ENCODE measurements at regions not wholly inside any gene's neighbourhood (a gene's known extent, or its start where the extent isn't known, plus 50 kb on each side); places are given as distances from the start of the nearest gene placed in this dataset.

DNA sequence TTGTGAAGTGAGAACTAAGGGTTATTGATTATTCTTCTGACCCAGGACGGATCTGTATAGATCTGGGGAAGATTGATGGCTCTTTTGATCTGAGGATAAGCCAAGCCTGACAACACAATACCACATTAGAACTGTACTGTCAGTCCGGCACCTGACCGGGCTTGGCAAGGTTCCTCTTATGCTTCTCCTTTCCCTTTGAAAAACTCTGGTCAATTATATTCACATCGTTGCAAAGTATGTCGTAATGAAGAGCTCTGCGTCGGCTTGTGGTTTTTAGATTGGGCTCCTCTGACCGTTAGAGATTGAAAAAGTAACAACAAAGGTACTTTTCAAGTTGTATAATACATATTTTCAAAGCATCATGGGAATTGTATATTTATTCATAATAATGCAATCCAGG is 389.8 kb downstream of the NR2F2 start:
- no peak overlapping the region for H3K4me3 ChIP-seq
- no peaks in the 10 kb centered on the region for H3K9me3 ChIP-seq
- H3K27ac ChIP-seq = no peak overlapping the region
- TF ChIP-seq, protein P1, sequence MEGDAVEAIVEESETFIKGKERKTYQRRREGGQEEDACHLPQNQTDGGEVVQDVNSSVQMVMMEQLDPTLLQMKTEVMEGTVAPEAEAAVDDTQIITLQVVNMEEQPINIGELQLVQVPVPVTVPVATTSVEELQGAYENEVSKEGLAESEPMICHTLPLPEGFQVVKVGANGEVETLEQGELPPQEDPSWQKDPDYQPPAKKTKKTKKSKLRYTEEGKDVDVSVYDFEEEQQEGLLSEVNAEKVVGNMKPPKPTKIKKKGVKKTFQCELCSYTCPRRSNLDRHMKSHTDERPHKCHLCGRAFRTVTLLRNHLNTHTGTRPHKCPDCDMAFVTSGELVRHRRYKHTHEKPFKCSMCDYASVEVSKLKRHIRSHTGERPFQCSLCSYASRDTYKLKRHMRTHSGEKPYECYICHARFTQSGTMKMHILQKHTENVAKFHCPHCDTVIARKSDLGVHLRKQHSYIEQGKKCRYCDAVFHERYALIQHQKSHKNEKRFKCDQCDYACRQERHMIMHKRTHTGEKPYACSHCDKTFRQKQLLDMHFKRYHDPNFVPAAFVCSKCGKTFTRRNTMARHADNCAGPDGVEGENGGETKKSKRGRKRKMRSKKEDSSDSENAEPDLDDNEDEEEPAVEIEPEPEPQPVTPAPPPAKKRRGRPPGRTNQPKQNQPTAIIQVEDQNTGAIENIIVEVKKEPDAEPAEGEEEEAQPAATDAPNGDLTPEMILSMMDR (IDR thresholded peaks at IDR 0.05) = no peak
- H3K36me3 ChIP-seq = no peaks in the 10 kb centered on the region
- no peak for DNase-seq (ENCODE audit: low spot score)
- H3K4me1 ChIP-seq = no peaks in the 10 kb centered on the region
- no peaks in the 10 kb centered on the region for H3K27me3 ChIP-seq

DNA sequence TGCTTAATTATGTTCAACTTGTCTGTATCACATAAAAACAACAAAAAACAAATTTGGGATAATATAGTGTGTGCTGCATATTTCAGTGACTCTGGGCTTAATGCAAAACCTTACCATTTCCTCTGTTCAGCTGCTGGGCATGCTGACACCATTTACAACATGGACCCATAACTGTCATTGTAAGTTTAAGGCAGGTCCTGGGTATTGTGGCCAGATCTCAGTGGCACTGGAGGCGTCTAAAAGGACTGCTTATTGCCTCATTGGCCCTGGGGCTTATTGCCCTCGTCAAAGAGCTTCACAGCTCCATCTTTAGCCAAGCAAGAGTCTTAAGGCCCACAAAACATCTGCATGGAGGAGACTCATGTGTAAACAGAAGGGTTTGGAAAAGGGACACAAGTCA is 390.2 kb downstream of the NR2F2 start:
- Histone ChIP-seq H3K27me3 (no peaks in the 10 kb centered on the region), H3K36me3 (no peaks in the 10 kb centered on the region), H3K4me1 (no peaks in the 10 kb centered on the region), H3K9me3 (no peaks in the 10 kb centered on the region), H3K27ac (no peak overlapping the region), H3K4me3 (no peak overlapping the region)
- TF ChIP-seq, protein P1 (IDR thresholded peaks at IDR 0.05) = no peak
- DNase-seq (ENCODE audit: low spot score) = no peak

DNA sequence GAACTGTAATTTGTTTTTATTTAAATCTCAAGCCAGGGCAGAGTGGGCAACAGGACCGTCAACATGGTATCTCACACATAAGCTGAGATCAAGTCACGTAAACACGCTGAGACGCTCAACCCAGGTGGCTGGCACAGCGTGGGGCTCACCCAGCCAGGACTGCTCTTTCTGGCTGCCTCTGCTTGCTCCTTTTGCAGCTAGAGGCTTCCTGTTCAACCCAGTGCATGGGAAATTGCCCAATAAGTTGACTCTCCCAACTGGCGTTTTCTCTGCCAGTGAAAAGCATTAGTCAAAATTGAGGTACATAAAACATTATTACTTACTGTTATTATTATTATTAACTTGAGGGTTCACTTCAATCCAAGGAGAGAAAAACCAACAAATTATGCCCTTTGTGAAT is 398.1 kb downstream of the NR2F2 start:
- Histone ChIP-seq H3K27ac (no peak overlapping the region), H3K9me3 (no peaks in the 10 kb centered on the region), H3K4me3 (no peak overlapping the region), H3K36me3 (no peaks in the 10 kb centered on the region), H3K27me3 (no peaks in the 10 kb centered on the region), H3K4me1 (no peaks in the 10 kb centered on the region)
- TF ChIP-seq, protein P1 (IDR thresholded peaks at IDR 0.05) = no peak
- no peak for DNase-seq (ENCODE audit: low spot score)

DNA sequence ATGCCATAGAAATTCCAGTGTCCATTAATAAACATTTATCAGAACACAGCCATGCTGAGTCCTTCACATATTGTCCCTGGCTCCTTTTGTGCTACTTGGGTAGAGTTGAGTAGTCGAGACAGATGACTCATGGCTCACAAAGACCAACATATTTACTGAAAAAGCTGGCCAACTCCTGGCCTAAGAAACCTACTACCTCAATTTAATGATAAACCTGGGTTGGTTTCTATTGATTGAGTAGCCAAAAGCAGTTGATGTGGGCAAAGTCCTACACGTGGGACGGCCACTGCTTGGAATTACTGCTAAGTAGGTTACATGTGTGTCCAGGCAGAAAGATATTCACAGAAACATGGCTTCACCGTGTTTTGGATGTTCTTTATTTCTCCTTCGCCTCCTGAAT is 402.2 kb downstream of the NR2F2 start:
- DNase-seq (ENCODE audit: low spot score) = no peak
- no peaks in the 10 kb centered on the region for H3K9me3 ChIP-seq
- no peaks in the 10 kb centered on the region for H3K36me3 ChIP-seq
- no peak overlapping the region for H3K4me3 ChIP-seq
- H3K4me1 ChIP-seq = no peaks in the 10 kb centered on the region
- H3K27ac ChIP-seq = no peak overlapping the region
- TF ChIP-seq, protein P1 (IDR thresholded peaks at IDR 0.05) = no peak
- H3K27me3 ChIP-seq = no peaks in the 10 kb centered on the region

DNA sequence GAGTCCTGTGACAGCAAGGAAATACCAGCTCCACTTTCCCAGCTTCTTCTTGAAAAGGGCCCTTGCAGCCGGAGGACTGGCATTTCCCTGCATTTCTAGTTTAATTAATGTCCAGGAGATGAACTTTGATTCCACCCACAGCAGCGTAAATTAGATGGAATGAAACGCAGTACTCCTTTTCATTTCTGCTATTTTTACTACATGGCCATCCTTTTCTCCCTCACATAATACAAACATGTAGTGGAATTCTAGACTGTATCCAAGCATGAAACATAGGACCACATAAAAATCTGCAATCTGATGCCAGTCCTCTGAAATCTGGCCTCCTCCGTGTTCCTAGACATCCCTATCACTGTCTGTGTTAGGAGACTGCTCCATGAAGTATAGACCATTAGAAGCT is 403.2 kb downstream of the NR2F2 start:
- no peak overlapping the region for H3K4me3 ChIP-seq
- H3K27me3 ChIP-seq = no peaks in the 10 kb centered on the region
- DNase-seq (ENCODE audit: low spot score) = no peak
- H3K4me1 ChIP-seq = no peaks in the 10 kb centered on the region
- no peaks in the 10 kb centered on the region for H3K36me3 ChIP-seq
- no peaks in the 10 kb centered on the region for H3K9me3 ChIP-seq
- H3K27ac ChIP-seq = no peak overlapping the region
- TF ChIP-seq, protein P1 (IDR thresholded peaks at IDR 0.05) = no peak

DNA sequence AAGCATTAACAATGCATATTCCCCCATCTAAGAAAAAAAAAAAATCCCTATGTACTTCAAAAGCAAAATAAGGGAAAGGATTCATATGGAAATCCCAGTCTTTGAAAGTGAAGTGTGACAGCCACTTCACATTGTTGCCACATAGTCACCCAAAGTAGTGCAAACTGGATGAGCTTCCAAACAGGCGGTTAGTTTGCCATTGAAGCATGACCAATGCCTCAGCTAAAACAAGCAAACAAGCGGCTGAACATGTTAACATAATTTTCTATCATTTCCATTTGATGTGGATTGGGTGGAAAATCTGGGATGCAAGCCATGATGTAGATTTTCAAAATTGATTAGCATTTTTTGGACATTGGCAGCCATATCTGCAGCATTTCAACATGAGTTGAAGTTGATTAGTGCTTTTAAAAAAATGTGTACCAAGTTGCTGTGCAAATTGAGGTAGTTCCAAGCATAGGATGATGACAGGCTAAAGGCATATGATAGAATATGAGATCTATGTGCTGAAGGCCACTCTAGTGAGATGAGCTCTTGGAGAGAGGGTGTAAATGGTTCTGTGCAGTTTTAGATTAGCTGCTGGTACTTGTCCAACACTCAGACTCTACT is 405.2 kb downstream of the NR2F2 start:
- Histone ChIP-seq H3K9me3 (no peaks in the 10 kb centered on the region), H3K36me3 (no peaks in the 10 kb centered on the region), H3K4me3 (no peak overlapping the region), H3K27me3 (no peaks in the 10 kb centered on the region), H3K27ac (no peak overlapping the region), H3K4me1 (no peaks in the 10 kb centered on the region)
- DNase-seq (ENCODE audit: low spot score) = no peak
- TF ChIP-seq, protein P1 (IDR thresholded peaks at IDR 0.05) = no peak
